ENCODE measurements at regions not wholly inside any gene's neighbourhood (a gene's known extent, or its start where the extent isn't known, plus 50 kb on each side); places are given as distances from the start of the nearest gene placed in this dataset.

- TF ChIP-seq CTCF (conservative IDR thresholded peaks at IDR 0.05 in 1 of 2, IDR thresholded peaks at IDR 0.05 in 1 of 2; ENCODE audit: extremely low read depth in 1 of 2, insufficient read depth in 1 of 2, low read depth in 1 of 2, low read length in 2 of 2) (no peak), EZH2 (IDR thresholded peaks at IDR 0.05; ENCODE audit: borderline replicate concordance, low read length) (no peak)
Observed at GRCh38 chr6:37089783-37090182, 80.2 kb upstream of the PIM1 start.

Data from mammary epithelial cell (primary cell).